Trophoblast cell (in vitro differentiated cells and primary cell): ENCODE measurements at regions not wholly inside any gene's neighbourhood (a gene's known extent, or its start where the extent isn't known, plus 50 kb on each side); places are given as distances from the start of the nearest gene placed in this dataset.

Source experiments
- DNase-seq, 2 donors: peaks; one replicate each; pipeline ENCODE4 v3.0.0-alpha.2; 2016
- H2AFZ ChIP-seq: 2 replicates; pipeline ENCODE4 v1.6.1; 2013; ENCODE audit warnings: low read length, moderate library complexity, mild to moderate bottlenecking; ENCODE audit not compliant: insufficient read depth, poor library complexity
- H2AK5ac ChIP-seq: 2 replicates; pipeline ENCODE4 v1.6.1; 2013; ENCODE audit warnings: mild to moderate bottlenecking, low read length
- H2BK120ac ChIP-seq: 2 replicates; pipeline ENCODE4 v1.6.1; 2013; ENCODE audit warnings: low read length, mild to moderate bottlenecking, moderate library complexity; ENCODE audit not compliant: insufficient read depth, poor library complexity
- H2BK12ac ChIP-seq: 2 replicates; pipeline ENCODE4 v1.6.1; 2013; ENCODE audit warnings: mild to moderate bottlenecking, low read length, moderate library complexity
- H2BK5ac ChIP-seq: 2 replicates; pipeline ENCODE4 v1.6.1; 2013; ENCODE audit warnings: low read length, low read depth, moderate library complexity, mild to moderate bottlenecking; ENCODE audit not compliant: poor library complexity
- H3K14ac ChIP-seq: 2 replicates; pipeline ENCODE4 v1.6.1; 2013; ENCODE audit warnings: mild to moderate bottlenecking, low read length
- H3K18ac ChIP-seq: 2 replicates; pipeline ENCODE4 v1.6.1; 2013; ENCODE audit warnings: mild to moderate bottlenecking, low read length
- H3K23ac ChIP-seq: 2 replicates; pipeline ENCODE4 v1.6.1; 2013; ENCODE audit warnings: low read length
- H3K27ac ChIP-seq: 2 replicates; pipeline ENCODE4 v1.5.1; 2013; ENCODE audit warnings: low read depth, mild to moderate bottlenecking, inconsistent platforms, low read length, moderate library complexity
- H3K27me3 ChIP-seq: 2 replicates; pipeline ENCODE4 v1.6.1; 2013; ENCODE audit warnings: inconsistent platforms, mild to moderate bottlenecking, low read length, moderate library complexity; ENCODE audit not compliant: insufficient read depth
- H3K36me3 ChIP-seq, 2 experiments: 1 replicate in 1 of 2; 2 replicates in 1 of 2; pipeline ENCODE4 v1.6.1; 2013; ENCODE audit warnings: low read length in 2 of 2, mild to moderate bottlenecking in 2 of 2, moderate library complexity in 1 of 2; ENCODE audit not compliant: insufficient read depth in 2 of 2, control insufficient read depth in 1 of 2
- H3K4ac ChIP-seq: 2 replicates; pipeline ENCODE4 v1.6.1; 2013; ENCODE audit warnings: low read depth, mild to moderate bottlenecking, low read length, moderate library complexity
- H3K4me1 ChIP-seq, 2 experiments: 1 replicate in 1 of 2; 2 replicates in 1 of 2; pipeline ENCODE4 v1.6.1; 2013; ENCODE audit warnings: low read length in 2 of 2, mild to moderate bottlenecking in 2 of 2, moderate library complexity in 1 of 2; ENCODE audit not compliant: insufficient read depth in 2 of 2, control insufficient read depth in 1 of 2
- H3K4me2 ChIP-seq: 2 replicates; pipeline ENCODE4 v1.6.1; 2013; ENCODE audit warnings: inconsistent platforms, mild to moderate bottlenecking, low read length, moderate library complexity
- H3K4me3 ChIP-seq: 2 replicates; pipeline ENCODE4 v1.5.1; 2013; ENCODE audit warnings: mild to moderate bottlenecking, low read depth, low read length, inconsistent platforms
- H3K79me1 ChIP-seq: one replicate; pipeline ENCODE4 v1.6.1; 2013; ENCODE audit warnings: low read length
- H3K79me2 ChIP-seq: 2 replicates; pipeline ENCODE4 v1.6.1; 2013; ENCODE audit warnings: low read length, mild to moderate bottlenecking; ENCODE audit not compliant: control insufficient read depth, insufficient read depth, poor library complexity
- H3K9ac ChIP-seq: 2 replicates; pipeline ENCODE4 v1.6.1; 2013; ENCODE audit warnings: mild to moderate bottlenecking, low read length
- H3K9me3 ChIP-seq: 2 replicates; pipeline ENCODE4 v1.6.1; 2013; ENCODE audit warnings: low read depth, mild to moderate bottlenecking, control low read depth, inconsistent platforms, low read length; ENCODE audit not compliant: insufficient read depth
- H4K12ac ChIP-seq: 2 replicates; pipeline ENCODE4 v1.6.1; 2013; ENCODE audit warnings: low read depth, mild to moderate bottlenecking, low read length, moderate library complexity
- H4K8ac ChIP-seq: 2 replicates; pipeline ENCODE4 v1.6.1; 2013; ENCODE audit warnings: low read depth, mild to moderate bottlenecking, low read length, moderate library complexity
- H4K91ac ChIP-seq: one replicate; pipeline ENCODE4 v1.6.1; 2013; ENCODE audit warnings: low read depth, mild to moderate bottlenecking, low read length, moderate library complexity
- WGBS: extraction: QIAGEN DNeasy Blood & Tissue Kit; methylation state at CpG from one replicate; pipeline ENCODE4 v1.1.7; 2013; ENCODE audit warnings: missing lambda C conversion rate; ENCODE audit not compliant: insufficient read length, insufficient coverage; ENCODE audit errors: extremely low coverage; 5-methylcytosine and 5-hydroxymethylcytosine counted together

- Histone ChIP-seq H3K4ac (no peak overlapping the region), H3K4me1 (peaks cover 26 to 29% of the 10 kb centered on the region in 2 experiments), H2AFZ (no peak overlapping the region), H4K91ac (peak overlapping the region; percentile 64), H2BK12ac (peak overlapping the region; percentile 52), H3K4me3 (no peak overlapping the region), H3K9me3 (peaks cover 2% of the 10 kb centered on the region), H3K27me3 (no peaks in the 10 kb centered on the region), H2BK120ac (peak overlapping the region; percentile 52), H4K8ac (no peak overlapping the region), H3K27ac (no peak overlapping the region), H3K79me1 (peaks cover 30% of the 10 kb centered on the region), H3K14ac (peak overlapping the region; percentile 20), H3K9ac (no peak overlapping the region), H3K4me2 (no peak overlapping the region), H4K12ac (no peak overlapping the region), H3K23ac (no peak overlapping the region), H3K18ac (no peak overlapping the region), H2BK5ac (no peak overlapping the region), H3K79me2 (peaks cover under 1% of the 10 kb centered on the region), H2AK5ac (no peak overlapping the region), H3K36me3 (no peaks in the 10 kb centered on the region)
- peak; percentile 26 to 38 for DNase-seq
- no CpG with 5 or more reads among the region's 9 CpGs for WGBS
Observed at GRCh38 chr10:43852149-43852548, 203.5 kb upstream of the ZNF32 start.

- H3K79me1 ChIP-seq = peaks cover 22% of the 10 kb centered on the region
- H3K36me3 ChIP-seq = no peaks in the 10 kb centered on the region
- H4K91ac ChIP-seq = no peak overlapping the region
- no peak overlapping the region for H2BK5ac ChIP-seq
- H2BK12ac ChIP-seq = no peak overlapping the region
- H3K9ac ChIP-seq = no peak overlapping the region
- H2AFZ ChIP-seq = no peak overlapping the region
- no peak for DNase-seq
- no peak overlapping the region for H3K4ac ChIP-seq
- no CpG with 5 or more reads among the region's 3 CpGs for WGBS
- no peak overlapping the region for H4K12ac ChIP-seq
- H2AK5ac ChIP-seq = no peak overlapping the region
- no peaks in the 10 kb centered on the region for H3K79me2 ChIP-seq
- no peak overlapping the region for H3K4me3 ChIP-seq
- no peak overlapping the region for H3K23ac ChIP-seq
- H2BK120ac ChIP-seq = no peak overlapping the region
- H3K14ac ChIP-seq = no peak overlapping the region
- H3K9me3 ChIP-seq = peaks cover 2% of the 10 kb centered on the region
- H3K27ac ChIP-seq = no peak overlapping the region
- H3K18ac ChIP-seq = no peak overlapping the region
- H3K4me1 ChIP-seq = peaks cover 24 to 27% of the 10 kb centered on the region in 2 experiments
- no peaks in the 10 kb centered on the region for H3K27me3 ChIP-seq
- H3K4me2 ChIP-seq = no peak overlapping the region
- no peak overlapping the region for H4K8ac ChIP-seq
Observed at GRCh38 chr10:43851030-43851429, 202.3 kb upstream of the ZNF32 start.

- H3K27ac ChIP-seq = no peak overlapping the region
- no peak overlapping the region for H4K8ac ChIP-seq
- H3K4me1 ChIP-seq = peaks cover 19 to 20% of the 10 kb centered on the region in 2 experiments
- no peak overlapping the region for H2AK5ac ChIP-seq
- H3K9me3 ChIP-seq = peaks cover 2% of the 10 kb centered on the region
- H3K9ac ChIP-seq = no peak overlapping the region
- no peak overlapping the region for H3K4me2 ChIP-seq
- no peak overlapping the region for H2AFZ ChIP-seq
- H3K14ac ChIP-seq = no peak overlapping the region
- no peak overlapping the region for H2BK5ac ChIP-seq
- no peak overlapping the region for H2BK120ac ChIP-seq
- no peak for DNase-seq
- no peak overlapping the region for H2BK12ac ChIP-seq
- H4K91ac ChIP-seq = no peak overlapping the region
- no peak overlapping the region for H3K18ac ChIP-seq
- no peaks in the 10 kb centered on the region for H3K36me3 ChIP-seq
- WGBS = no CpG with 5 or more reads among the region's 3 CpGs
- no peak overlapping the region for H3K23ac ChIP-seq
- H4K12ac ChIP-seq = no peak overlapping the region
- H3K79me2 ChIP-seq = no peaks in the 10 kb centered on the region
- H3K27me3 ChIP-seq = no peaks in the 10 kb centered on the region
- peaks cover 11% of the 10 kb centered on the region for H3K79me1 ChIP-seq
- H3K4ac ChIP-seq = no peak overlapping the region
- no peak overlapping the region for H3K4me3 ChIP-seq
Observed at GRCh38 chr10:43849551-43849950, 200.9 kb upstream of the ZNF32 start.

GRCh38 chr10:43846968-43847367 is 198.3 kb upstream of the ZNF32 start:
- H3K27ac ChIP-seq = no peak overlapping the region
- no peak overlapping the region for H3K4me3 ChIP-seq
- H3K4me2 ChIP-seq = no peak overlapping the region
- H3K9me3 ChIP-seq = peaks cover 2% of the 10 kb centered on the region
- H3K79me2 ChIP-seq = peaks cover 1% of the 10 kb centered on the region
- peaks cover 4% of the 10 kb centered on the region for H3K79me1 ChIP-seq
- no peak overlapping the region for H2BK12ac ChIP-seq
- no peak overlapping the region for H2AFZ ChIP-seq
- no peak overlapping the region for H4K91ac ChIP-seq
- H2AK5ac ChIP-seq = no peak overlapping the region
- no peak overlapping the region for H3K23ac ChIP-seq
- no CpG with 5 or more reads among the region's 4 CpGs for WGBS
- no peak for DNase-seq
- H3K27me3 ChIP-seq = no peaks in the 10 kb centered on the region
- no peak overlapping the region for H4K8ac ChIP-seq
- no peak overlapping the region for H3K4ac ChIP-seq
- H2BK120ac ChIP-seq = no peak overlapping the region
- H3K4me1 ChIP-seq = peaks cover 8 to 12% of the 10 kb centered on the region in 2 experiments
- H3K36me3 ChIP-seq = no peaks in the 10 kb centered on the region
- H3K14ac ChIP-seq = no peak overlapping the region
- no peak overlapping the region for H4K12ac ChIP-seq
- no peak overlapping the region for H3K18ac ChIP-seq
- H2BK5ac ChIP-seq = no peak overlapping the region
- H3K9ac ChIP-seq = no peak overlapping the region
